ENCODE measurements at regions not wholly inside any gene's neighbourhood (a gene's known extent, or its start where the extent isn't known, plus 50 kb on each side); places are given as distances from the start of the nearest gene placed in this dataset.

DNA sequence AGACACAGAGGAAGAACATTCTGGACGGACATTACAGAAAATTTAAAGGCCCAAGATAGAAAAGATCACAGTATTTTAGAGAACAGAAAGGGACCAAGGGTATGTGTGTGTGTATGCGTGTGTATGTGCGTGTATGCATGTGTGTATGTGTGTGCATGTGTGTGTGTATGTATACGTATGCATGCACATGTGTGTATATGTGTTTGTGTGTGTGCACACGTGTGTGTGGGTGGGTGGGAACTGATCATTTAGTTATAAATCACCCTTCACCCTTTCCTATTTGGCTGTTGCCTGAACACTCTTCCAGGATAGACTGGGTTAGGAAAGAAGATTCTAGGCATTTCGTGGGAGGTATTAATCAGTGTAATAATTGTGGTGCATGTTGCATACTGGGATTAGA, 634.4 kb downstream of the DHX35 start:
- H2AFZ ChIP-seq, result no peak overlapping the region
- H3K27me3 ChIP-seq, result no peaks in the 10 kb centered on the region
- H3K27ac ChIP-seq, result no peak overlapping the region
- no peaks in the 10 kb centered on the region for H3K4me1 ChIP-seq (ENCODE audit: insufficient read depth)
- H3K9me3 ChIP-seq (ENCODE audit: low read depth), result no peaks in the 10 kb centered on the region
- no peak for DNase-seq (ENCODE audit: low spot score)
- H3K36me3 ChIP-seq (replicated peaks; ENCODE audit: insufficient read depth, low read depth), result no peaks in the 10 kb centered on the region
- TF ChIP-seq, protein P1, sequence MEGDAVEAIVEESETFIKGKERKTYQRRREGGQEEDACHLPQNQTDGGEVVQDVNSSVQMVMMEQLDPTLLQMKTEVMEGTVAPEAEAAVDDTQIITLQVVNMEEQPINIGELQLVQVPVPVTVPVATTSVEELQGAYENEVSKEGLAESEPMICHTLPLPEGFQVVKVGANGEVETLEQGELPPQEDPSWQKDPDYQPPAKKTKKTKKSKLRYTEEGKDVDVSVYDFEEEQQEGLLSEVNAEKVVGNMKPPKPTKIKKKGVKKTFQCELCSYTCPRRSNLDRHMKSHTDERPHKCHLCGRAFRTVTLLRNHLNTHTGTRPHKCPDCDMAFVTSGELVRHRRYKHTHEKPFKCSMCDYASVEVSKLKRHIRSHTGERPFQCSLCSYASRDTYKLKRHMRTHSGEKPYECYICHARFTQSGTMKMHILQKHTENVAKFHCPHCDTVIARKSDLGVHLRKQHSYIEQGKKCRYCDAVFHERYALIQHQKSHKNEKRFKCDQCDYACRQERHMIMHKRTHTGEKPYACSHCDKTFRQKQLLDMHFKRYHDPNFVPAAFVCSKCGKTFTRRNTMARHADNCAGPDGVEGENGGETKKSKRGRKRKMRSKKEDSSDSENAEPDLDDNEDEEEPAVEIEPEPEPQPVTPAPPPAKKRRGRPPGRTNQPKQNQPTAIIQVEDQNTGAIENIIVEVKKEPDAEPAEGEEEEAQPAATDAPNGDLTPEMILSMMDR (IDR thresholded peaks at IDR 0.05; ENCODE audit: poor library complexity), result no peak
- no peak for TF ChIP-seq EZH2phosphoT487 (IDR thresholded peaks at IDR 0.05; ENCODE audit: low read depth, severe bottlenecking, unreplicated experiment)
- no peak for TF ChIP-seq EZH2 (IDR thresholded peaks at IDR 0.05; ENCODE audit: borderline replicate concordance)
- no peaks in the 10 kb centered on the region for H3K79me2 ChIP-seq
- 84% methylated on average over 6 of the region's 6 CpGs for WGBS (ENCODE audit: low lambda C conversion rate, missing lambda C conversion rate)
- no peaks in the 10 kb centered on the region for H4K20me1 ChIP-seq (ENCODE audit: insufficient read depth, poor library complexity, severe bottlenecking)
- H3K4me3 ChIP-seq, result no peak overlapping the region
- no peaks in the 10 kb centered on the region for H3K9me2 ChIP-seq (replicated peaks; ENCODE audit: insufficient read depth)
- H3K4me2 ChIP-seq, result no peak overlapping the region

DNA sequence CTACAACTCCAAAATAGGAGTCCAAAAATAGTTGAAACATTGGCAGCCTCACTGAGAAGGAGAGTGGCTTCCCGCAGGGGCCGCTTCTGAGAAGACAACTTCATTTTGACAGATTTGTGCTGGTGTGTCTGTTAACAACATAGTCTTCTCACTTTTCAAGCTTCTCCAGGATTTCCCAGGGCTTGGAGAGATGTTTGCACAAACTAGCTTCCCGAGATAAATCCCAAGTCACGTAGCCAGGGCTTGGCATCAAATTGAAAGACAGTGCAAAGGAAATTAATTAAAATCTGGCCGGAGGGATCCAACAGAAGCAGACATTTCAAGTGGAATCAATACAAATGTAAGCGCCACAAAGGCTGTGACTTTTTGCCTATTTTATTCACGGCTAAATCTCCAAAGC, 630.2 kb downstream of the DHX35 start:
- TF ChIP-seq, protein P1 (IDR thresholded peaks at IDR 0.05; ENCODE audit: poor library complexity), result no peak
- TF ChIP-seq EZH2phosphoT487 (IDR thresholded peaks at IDR 0.05; ENCODE audit: low read depth, severe bottlenecking, unreplicated experiment) (no peak), EZH2 (IDR thresholded peaks at IDR 0.05; ENCODE audit: borderline replicate concordance) (no peak)
- Histone ChIP-seq H3K4me1 (ENCODE audit: insufficient read depth) (no peaks in the 10 kb centered on the region), H3K9me3 (ENCODE audit: low read depth) (no peaks in the 10 kb centered on the region), H3K9me2 (replicated peaks; ENCODE audit: insufficient read depth) (no peaks in the 10 kb centered on the region), H3K4me2 (no peak overlapping the region), H2AFZ (no peak overlapping the region), H3K79me2 (no peaks in the 10 kb centered on the region), H3K36me3 (replicated peaks; ENCODE audit: insufficient read depth, low read depth) (no peaks in the 10 kb centered on the region), H3K4me3 (no peak overlapping the region), H4K20me1 (ENCODE audit: insufficient read depth, poor library complexity, severe bottlenecking) (no peaks in the 10 kb centered on the region), H3K27me3 (no peaks in the 10 kb centered on the region), H3K27ac (no peak overlapping the region)
- WGBS (ENCODE audit: low lambda C conversion rate, missing lambda C conversion rate), result 78% methylated on average over 7 of the region's 7 CpGs
- DNase-seq (ENCODE audit: low spot score), result no peak

DNA sequence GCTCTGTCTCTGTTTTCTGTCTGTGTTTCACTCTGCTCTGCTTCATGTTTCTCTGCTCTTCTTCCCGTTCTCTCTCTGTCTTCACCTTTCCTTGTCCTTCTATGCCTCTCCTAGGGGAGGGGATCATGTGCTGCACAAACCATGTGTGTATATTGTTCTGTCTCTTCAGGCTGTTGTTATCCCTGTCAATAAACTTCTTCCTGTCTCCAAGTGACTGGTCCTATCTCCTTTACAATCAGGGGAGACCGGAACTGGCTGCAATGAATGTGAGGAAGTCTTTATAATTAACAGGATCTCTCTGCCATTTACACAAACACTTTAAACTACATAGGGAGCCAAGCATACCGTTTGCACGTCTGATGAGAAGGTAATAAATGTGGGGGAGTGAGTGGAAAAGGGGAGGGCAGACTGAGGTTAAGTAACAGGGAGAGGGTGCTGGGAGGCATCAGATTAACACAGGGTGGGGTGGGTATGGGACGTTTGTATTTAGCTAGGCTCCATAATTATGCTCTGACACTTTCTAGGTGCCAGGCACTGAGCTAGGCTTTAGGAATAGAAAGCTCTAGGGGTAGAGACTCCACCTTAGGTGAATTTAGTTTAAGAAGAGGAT, 626.1 kb downstream of the DHX35 start:
- H3K9me2 ChIP-seq (replicated peaks; ENCODE audit: insufficient read depth), result no peaks in the 10 kb centered on the region
- 20% methylated on average over 5 of the region's 5 CpGs for WGBS (ENCODE audit: low lambda C conversion rate, missing lambda C conversion rate)

More for the DNA sequence above, 626.1 kb downstream of the DHX35 start:
- no peaks in the 10 kb centered on the region for H4K20me1 ChIP-seq (ENCODE audit: insufficient read depth, poor library complexity, severe bottlenecking)
- H3K4me1 ChIP-seq (ENCODE audit: insufficient read depth), result no peaks in the 10 kb centered on the region
- H3K79me2 ChIP-seq, result no peaks in the 10 kb centered on the region
- no peaks in the 10 kb centered on the region for H3K9me3 ChIP-seq (ENCODE audit: low read depth)
- no peak for TF ChIP-seq EZH2 (IDR thresholded peaks at IDR 0.05; ENCODE audit: borderline replicate concordance)
- TF ChIP-seq EZH2phosphoT487 (IDR thresholded peaks at IDR 0.05; ENCODE audit: low read depth, severe bottlenecking, unreplicated experiment), result no peak
- TF ChIP-seq, protein P1 (IDR thresholded peaks at IDR 0.05; ENCODE audit: poor library complexity), result no peak
- H3K27ac ChIP-seq, result no peak overlapping the region
- no peak overlapping the region for H3K4me2 ChIP-seq
- no peaks in the 10 kb centered on the region for H3K36me3 ChIP-seq (replicated peaks; ENCODE audit: insufficient read depth, low read depth)
- DNase-seq (ENCODE audit: low spot score), result no peak
- no peak overlapping the region for H2AFZ ChIP-seq
- H3K4me3 ChIP-seq, result no peak overlapping the region
- no peaks in the 10 kb centered on the region for H3K27me3 ChIP-seq
